CD4-positive, alpha-beta T cell treated with Interleukin-17A for 4 hours (primary cell): ENCODE measurements at regions not wholly inside any gene's neighbourhood (a gene's known extent, or its start where the extent isn't known, plus 50 kb on each side); places are given as distances from the start of the nearest gene placed in this dataset.

Experiments used
- DNase-seq: peaks from one replicate; pipeline ENCODE4 v3.0.0-alpha.2; 2020; ENCODE audit warnings: mixed read lengths

DNA sequence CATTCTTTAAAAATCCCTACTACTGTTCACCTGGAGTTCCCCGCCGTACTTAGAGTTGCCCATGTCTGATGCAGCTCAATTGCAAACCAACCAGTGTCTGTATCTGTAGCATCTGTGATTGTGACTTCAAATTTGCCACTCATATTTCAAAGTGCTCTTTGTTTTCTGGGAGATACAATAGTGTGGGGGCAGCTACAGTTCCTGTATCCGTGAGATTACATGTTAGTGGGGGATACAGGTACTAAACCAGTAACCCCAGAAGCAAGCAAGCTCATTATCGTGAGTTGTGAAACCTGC lies 140.9 kb downstream of the ANKRD60 start:
- DNase-seq = no peak

DNA sequence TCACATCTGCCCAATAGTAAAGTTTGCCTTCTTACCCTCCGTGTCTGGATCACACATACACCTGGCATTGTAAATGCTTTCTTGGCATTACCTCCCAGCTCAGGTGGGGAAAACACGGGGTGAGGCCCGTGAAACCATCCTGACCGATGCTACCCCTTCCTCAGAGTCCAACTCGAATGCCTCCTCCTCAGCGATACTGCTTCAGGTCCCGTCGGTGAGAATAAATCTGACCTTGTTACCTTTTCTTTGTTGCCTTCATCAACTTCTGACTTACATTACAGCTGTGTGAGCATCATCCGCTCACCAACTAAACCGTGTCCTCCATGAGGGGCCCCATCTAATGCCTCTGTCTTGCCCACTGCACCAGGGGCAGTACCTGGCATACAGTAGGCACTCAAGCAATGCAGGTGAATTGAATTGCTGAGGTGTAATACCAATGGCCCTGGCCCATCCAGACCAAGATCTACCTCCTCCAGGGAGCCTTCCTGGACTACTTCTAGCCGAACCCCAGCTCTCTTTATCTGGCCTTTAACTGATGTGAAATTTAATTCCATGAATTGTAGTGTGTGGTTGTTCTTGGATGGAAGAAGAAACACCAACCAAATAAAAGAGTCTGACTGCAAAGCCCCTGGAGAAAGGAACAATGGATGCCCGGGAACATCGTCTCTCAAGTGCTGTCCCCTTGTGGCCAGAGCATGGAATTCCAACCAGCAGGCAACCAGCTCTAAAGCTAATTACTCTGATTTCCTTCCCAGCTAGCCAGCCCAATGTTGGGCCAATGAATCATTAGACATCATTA lies 141.5 kb downstream of the ANKRD60 start:
- DNase-seq = peak; percentile 9

DNA sequence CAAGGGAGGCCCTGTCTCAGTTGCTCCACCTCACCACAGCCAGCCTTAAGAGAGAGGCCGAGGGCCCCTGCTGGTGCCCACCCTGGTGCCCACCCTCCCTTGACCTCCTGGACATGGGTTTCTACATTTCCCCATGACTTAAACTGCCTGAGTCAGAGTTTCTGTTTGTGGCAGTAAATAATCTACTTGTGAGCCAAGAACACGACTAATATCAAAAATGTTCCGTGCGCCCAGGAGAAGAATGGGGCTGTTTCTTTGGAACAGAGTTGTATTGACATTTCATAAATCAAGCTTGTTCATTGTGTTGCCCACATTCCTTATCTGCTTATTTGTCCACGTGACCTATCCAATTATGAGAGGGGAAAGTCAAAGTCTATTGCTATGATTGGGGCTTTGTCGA lies 143.5 kb downstream of the ANKRD60 start:
- DNase-seq = no peak

DNA sequence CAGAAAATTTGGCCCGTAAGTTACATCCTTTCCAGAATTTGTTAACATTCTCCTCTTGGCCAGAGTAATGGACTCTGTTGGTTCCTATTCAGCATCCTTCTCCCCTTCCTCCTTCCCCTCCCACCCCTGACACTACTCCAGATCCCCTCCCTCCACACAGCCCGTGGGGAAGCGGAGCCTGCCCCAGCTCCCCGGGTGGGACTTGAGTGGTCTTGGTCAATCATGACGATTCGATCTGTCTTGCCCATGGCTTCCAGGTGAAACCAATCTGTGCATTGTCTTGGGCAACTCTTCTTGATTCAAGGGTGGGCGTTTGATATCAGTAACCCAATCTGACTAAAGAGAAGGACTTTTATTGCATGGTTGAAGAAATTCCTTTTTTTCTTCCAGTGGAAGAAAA lies 143.9 kb downstream of the ANKRD60 start:
- no peak for DNase-seq

DNA sequence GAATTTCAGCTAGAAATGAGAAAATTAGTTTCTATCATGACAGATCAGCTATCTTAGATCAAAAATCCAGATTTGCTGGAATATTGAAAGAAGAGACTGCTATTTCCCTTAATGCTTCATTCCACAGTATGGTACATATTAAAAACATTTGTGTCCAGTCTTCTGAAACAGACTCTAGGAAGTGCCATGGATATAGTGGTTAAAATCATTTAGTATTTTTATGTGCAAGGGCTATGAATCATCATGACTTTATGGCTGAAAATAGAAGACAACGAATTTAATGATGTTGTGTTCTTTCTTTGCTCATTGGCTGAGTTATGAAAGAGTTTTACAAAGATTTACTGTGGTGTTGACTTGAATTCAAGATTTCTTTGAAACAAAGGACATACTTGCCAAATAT lies 146.6 kb downstream of the ANKRD60 start:
- no peak for DNase-seq

DNA sequence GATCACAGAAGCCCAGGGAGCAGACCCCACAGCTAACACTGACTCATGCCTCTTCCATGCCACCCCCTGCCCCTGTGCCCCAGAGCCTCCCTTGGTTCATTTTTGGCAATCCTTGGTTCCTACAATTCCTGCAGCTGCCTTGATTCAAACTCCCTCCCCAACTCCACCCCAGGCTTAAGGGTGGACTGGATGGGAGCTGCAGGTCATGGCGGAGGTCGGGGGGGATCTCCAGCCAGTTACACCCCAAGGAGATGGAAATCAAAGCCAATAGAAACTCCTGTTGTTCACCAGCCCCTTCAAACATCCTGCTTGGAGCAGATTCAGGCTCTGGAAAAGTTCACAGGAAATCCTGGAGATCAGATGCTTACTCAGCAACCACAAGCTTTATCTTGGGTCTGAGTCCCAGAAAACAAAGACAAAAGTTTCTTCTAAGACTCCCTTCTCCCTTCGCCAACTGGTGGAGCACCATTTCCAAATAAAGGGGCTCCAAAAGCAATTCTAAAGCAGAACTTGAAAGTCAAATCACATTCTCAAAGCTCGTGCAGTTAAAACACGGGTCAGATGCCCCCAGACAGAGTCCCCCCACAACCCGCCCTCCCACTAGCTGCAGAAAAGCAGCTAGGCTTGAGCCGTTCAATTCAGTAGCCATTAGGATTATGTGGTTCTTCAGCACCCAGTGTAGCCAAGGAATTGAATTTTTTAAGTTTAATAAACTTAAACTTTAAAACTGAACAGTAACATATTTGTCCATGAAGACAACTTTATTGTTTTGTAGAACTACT lies 149.5 kb downstream of the ANKRD60 start:
- no peak for DNase-seq

DNA sequence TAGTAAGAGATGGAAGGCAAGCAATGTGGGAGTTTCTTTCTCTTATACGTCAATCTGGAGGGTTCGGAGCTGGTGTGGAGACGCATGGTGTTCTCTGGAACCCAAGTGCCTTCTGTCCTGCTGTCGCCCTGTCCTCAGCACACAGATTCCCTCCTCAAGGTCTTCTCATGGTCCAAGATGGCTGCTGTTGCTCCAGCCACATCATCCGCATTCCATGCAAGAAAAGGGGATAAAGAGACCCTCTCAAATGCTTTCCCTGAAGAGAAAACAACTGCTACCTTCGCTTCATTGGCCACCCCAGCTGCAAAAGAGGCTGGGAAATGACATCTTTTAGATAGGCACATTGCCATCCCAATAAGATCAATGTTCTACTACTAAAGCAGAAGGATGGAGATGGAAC lies 151.2 kb downstream of the ANKRD60 start:
- DNase-seq = no peak

DNA sequence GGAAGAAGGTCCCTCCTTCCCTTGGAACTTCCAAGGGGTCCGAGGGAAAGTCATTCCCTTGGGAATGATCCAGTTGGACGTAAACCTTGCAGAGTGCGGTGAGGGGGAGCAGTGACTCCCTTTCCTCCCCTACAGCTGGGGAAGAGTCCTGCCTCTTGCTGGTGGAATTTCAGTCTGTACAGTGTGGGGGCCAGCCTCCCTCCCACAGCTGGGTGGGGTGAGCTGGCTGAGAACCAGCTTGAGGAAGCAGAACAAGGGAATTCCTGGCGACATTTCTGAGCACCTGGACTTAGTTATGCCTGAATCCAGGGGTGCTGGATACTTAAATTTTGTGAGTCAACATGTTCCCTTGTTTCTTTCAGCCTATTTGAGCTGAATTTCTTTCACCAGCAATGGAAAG lies 152.0 kb downstream of the ANKRD60 start:
- DNase-seq = no peak

DNA sequence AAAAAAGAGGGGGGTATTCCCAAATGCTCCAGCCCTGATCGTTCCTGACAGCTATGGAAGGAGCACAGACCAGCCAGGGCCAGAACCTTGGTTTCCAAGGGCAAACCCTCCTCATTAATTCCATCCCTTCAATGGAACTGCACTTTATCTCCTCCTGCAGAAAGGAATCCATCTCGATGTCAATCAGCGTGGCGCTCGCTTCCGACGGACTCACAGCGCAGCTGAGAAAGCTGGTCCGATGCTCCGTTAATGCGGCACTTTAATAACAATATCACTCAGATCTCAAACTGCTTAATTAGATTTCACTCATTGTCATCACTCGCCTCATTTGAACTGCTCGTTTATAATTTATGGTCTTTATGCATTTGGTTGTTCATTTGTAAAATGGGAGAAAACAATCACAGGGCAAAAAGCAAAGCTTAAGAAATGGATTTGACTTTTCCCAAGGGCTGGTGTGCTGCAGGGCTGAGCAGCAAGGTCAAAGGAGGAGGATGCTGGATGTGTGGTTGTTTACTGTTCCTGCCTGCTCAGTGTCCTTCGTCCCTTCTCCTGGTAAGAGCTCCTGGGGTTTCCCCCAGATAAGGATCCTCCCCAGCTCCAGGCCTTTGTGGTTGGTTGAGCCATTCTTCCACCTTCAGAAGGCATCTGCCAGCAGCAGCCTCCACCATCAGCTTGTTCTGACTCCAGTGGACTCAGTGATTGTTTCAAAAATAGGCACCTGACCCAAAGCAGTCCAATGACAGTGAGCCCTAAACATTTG lies 152.7 kb downstream of the ANKRD60 start:
- DNase-seq = no peak

DNA sequence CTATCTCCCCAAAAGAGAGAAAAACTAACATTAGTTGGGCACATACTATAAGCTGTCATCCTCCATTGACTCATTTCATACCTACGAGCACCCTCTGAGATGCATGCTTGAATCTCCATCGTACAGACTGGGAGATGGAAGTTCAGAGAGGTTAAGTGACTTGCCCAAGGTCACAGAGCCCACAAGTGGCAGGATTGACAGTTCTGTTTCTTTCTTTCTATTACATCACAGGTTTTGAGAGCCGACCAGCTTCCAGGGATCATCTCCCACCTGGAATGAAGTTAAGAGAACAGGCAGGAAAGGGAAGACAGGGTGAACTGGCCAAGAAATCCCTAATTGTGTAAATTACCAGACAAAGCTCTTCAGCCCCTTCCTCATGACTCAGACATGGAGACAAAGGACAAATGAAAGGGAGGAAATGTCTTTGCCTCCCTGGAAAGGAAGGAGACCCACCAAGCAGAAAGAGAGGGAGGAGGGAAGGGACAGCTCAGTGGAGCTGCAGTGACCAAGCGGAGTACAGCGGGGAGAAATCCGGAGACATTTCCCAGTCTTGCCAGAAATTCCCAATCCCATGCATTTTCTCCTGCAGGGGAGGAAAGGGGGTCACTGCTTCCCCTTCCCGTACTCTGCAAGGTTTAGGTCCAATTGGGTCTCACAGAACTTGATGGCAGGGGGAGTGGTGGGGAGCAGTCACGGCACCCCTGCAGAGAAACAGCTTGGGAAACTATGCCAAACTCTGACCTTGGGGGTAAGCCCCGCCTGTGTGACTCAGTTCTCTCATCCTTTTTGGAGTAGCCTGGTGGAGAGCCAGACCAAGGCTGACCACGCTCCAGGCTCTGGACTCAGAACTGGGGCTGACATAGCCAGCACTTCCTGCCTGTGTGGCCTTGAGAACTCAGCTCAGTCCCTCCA lies 154.3 kb downstream of the ANKRD60 start:
- DNase-seq = no peak

DNA sequence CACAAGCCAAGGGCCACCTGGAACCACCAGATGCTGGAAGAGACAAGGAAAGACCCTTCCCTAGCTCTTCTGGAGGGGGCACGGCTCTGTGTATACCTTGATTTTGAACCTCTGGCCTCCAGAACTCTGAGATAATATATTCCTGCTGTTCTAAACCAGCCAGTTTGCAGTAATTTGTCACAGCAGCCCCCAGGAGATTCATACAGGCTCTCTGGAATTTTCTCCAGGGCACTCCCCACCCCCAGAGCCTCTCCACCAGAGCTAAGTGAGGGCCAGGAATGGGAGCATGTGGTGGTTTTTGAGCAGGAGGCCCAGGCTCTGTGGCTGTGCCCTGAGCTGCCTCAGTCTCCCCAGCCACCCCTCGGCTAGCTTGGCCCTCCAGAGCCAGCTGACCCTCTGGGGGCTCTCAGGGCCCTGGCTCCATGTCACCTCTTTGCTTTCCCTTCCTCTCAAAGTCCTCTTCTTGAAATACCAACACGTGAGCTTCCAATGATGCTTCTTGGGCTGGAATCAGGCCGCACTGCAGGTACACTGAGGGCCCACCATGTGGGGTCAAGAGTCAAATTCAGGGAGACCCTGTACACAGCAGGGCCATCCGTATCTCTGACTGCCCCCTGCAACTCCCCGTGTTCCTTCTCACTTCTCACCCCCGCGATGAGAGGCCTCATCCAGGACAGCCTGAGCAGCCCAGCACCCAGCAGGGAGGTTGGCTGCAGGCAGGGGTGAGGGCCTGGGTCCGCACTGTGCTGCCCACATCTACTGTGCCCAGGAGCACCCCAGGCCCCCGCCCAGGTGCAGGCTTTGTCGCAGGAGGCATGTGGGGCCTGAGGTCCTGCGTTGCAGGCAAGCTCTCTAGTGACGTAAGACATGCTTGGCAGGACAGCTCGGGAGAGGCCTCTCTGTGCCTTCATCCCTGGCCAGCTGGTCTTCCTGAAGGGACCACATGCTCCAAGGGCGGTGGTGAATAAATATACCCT lies 155.5 kb downstream of the ANKRD60 start:
- DNase-seq = no peak

DNA sequence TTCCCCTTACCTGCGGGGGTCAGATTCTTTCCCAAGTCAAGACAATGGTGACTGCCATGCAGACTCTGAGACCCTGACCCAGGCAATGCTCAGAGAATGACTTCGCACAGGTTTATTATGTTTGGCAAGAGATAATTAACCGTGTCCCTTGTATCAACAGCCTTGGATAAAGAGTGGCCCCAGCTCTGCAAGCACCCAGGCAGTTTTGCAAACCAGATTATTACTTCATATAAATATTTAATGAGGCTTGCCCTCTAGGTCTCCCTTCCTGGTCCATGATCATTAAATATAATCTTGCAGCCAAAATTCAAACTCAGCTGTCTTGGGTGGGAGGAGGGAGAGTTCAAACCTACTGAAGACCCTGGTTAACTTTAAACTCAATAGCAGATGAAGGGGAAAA lies 156.5 kb downstream of the ANKRD60 start:
- no peak for DNase-seq

DNA sequence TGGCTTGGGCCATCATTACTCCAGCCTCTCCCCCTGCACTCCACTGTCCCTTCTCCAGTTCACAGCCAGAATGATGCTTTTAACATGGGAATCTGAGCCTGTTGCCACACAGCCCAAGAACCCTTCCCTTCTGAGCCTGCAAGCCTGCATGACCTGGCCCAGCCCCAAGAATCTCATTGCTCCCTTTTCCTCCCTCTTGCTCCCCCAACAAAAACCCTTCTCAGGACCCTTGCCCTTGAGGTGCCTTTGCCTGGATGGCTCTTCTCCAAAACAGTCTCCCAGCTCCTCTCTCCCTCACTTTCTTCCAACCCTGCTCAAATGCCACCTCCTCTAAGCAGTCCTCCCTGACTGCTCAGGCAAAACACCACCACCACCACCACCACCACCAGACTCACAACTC lies 157.2 kb downstream of the ANKRD60 start:
- no peak for DNase-seq

DNA sequence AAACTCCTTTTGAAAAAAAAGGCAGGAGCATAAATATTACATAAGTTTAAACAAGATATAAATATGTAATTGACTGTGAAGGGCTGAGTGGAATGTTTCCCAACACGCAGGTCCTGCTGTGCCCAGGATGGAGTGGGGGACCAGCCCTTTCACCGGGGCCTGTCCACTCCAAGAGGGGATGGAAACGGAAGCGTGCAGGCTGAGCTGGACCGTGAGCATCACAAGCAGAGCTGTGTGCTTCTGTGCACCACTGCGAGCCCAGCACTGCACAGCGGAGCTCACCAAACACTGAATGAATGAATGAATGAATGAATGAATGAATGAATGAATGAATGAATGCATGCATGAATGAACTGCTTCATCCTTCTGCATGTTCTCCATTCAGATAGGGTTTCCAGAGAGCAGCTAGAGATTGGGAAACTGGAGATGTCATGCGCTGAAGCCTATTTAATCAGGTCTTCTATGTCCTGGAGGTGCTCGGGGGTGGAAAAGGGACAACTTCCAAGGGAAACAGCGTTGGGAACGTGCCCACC lies 157.7 kb downstream of the ANKRD60 start:
- no peak for DNase-seq

DNA sequence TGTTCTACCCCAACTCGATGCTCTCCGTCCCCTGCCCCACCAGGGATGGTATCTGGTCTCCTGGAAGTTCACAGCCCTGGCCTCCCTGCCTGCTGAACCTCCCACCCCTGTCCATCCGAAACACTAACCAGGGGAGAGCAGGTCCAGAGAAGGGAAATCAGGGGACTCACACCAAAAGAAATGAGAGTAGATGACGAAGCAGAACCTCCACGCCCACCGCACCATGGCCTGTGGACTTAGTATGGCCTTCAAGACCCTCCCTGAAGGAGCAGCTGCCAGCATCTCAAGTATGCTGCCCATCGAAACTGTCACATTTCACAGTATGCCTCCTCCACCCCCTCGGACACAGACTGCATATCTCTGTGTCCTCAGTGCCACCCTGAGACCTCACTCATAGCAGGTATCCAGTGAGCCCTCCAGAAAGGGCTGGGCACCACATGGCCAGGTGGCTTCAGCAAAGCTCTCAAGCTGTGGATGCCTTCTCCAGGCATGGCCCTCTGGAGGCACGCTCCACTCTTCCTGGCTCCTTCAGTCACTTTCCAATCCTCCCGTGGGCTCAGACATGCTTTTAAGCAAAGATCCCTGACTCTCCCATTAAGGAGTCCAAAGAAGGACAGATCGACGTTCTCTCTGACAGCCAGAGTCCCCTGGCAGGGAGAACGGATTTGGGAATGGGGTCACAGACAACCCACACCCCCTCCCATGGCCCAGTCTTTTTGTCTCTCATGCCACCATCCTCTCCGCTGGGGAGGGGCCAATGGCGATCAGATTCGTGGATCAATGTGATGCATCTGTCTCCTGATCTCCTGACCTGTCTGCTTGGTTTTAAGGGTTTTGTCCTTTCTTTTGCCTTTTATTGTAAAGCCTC lies 158.4 kb downstream of the ANKRD60 start:
- no peak for DNase-seq

DNA sequence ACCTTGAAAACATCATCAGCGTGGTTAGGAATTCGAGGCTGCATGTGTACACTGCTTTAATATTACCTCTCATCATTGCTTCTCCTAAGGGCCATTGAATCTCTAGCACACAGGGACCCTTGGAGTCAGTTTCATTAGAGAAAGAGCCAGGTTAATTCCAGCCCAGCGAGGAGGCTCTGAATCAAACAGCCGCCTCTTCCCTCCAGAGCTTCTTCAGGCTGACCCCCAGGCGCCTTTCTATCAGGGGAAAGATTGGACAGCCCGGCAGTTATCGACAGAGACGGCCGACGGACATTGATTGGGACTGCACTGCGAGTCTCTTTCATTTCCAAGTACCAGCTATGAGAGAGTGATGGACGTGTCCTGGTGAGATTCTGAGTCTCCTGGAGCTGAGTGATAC lies 159.2 kb downstream of the ANKRD60 start:
- DNase-seq = no peak

DNA sequence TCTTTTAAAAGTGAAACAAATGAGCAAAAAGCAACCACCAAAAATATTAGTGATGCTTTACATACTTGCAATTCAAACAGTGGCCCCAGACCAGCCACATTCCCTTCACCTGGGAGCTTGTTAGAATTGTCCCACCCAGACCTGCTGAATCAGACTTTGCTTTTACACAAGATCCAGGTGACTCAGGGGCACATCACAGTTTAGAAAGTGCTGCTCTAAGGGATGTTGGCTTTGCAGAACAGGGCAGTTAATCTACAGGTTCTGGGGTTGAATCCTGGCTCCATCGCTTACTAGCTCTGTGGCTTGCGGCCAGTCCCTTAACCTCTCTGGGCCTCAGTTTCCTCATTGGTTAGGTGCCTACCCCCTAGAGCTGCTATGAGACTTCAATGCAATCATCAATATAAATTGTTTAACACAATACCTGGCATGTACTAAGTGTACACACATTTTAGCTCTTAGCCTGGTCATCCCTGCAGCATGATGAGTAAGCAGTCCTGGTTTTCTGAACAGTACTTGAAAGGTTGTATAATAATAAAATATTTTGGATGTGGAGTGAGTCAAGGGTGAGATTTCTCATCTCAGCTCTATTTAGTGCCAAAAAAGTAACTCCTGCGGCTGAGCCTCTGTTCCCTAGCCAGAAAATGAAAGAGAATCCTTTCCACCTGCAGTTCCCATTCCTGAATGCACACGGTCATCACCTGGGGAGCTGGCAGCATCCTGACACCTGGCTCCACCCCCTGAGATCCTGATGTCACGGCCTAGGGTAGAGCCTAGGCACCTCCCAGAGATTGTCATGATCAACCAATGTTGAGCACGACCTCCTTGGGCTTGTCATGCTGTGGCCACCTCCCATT lies 162.7 kb downstream of the ANKRD60 start:
- DNase-seq = no peak

DNA sequence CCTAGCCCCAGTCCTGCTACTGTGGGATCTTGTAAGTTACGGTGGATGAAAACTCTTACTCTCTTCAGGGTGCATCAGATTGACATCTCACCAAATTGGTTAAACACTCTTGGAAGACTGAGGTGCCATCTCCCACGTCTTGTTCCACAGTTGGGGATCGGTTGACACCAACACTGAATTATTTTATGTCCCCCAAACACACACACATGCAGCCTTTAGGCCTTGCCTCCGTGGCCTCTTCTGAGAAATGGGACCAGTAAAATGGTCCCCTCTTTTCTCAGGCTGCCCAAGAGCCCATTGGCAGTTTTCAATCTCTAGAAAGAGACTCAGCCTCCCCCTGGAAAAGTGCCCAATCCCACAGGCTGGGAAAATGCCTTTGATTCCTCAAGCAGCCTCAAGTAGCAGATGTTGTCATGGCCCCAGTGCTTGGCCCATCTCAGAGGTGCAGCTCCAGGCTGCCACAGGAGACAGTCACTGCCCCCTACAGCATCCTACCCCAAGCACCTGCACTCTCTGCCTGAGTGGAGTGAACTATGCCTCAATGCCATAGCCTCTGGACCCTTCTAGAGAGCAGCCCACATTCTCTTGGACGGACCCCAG lies 163.9 kb downstream of the ANKRD60 start:
- DNase-seq = no peak

DNA sequence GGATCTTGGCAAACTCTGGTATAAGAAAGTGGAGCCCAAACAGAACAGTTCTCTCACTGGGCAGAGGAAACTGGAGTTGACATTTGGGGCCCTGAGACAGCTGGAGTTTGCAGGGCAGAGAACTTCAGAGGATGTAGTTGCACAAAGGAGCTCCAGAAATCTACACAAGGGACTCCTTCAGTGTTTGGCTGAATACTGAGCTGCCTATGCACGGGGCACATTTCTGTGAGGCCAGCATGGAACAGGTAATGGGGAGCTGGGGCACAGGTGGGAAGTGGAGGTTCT lies 169.3 kb downstream of the ANKRD60 start:
- DNase-seq = no peak
